ENCODE measurements at regions not wholly inside any gene's neighbourhood (a gene's known extent, or its start where the extent isn't known, plus 50 kb on each side); places are given as distances from the start of the nearest gene placed in this dataset.

DNA sequence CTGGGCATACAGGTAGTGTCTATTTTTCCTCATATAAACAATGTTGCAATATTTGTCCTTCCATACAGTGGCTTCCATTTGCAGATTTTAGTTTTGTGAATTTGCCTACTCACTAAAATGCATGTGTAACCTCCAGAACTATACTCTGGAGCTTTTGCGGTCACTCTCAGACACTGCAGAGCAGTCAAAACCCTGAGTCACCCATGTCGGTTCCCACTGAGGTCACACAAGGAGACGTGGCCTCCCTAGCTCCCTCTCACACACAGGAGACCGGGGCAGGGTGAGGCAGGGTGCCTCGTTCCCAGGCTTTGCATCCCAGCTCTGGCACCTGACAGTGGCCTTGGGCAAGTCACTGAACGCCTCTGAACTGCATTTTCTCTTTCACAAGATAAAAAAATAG is 55.5 kb upstream of the ZNF354A start:
- Mint-ChIP-seq H3K4me3 (no peak overlapping the region), H3K36me3 (no peaks in the 10 kb centered on the region), H3K27ac (no peak overlapping the region), H3K4me1 (no peaks in the 10 kb centered on the region), H3K9me3 (no peaks in the 10 kb centered on the region), H3K27me3 (peaks cover 6 to 14% of the 10 kb centered on the region in 2 donors)
- ATAC-seq (replicated peaks) (no peak), DNase-seq (no peak)

- DNase-seq (no peak), ATAC-seq (replicated peaks) (no peak)
- no peaks in the 10 kb centered on the region for H3K4me1 Mint-ChIP-seq
- no peak overlapping the region for H3K4me3 Mint-ChIP-seq
- no peaks in the 10 kb centered on the region for H3K9me3 Mint-ChIP-seq
- no peaks in the 10 kb centered on the region for H3K36me3 Mint-ChIP-seq
- peaks cover 6 to 10% of the 10 kb centered on the region in 2 donors for H3K27me3 Mint-ChIP-seq
- H3K27ac Mint-ChIP-seq, result no peak overlapping the region
Observed at GRCh38 chr5:178784391-178784790, 53.9 kb upstream of the ZNF354A start.

GRCh38 chr5:178781936-178782335 is 51.5 kb upstream of the ZNF354A start:
- ATAC-seq (replicated peaks) (no peak), DNase-seq (no peak)
- no peaks in the 10 kb centered on the region for H3K4me1 Mint-ChIP-seq
- no peaks in the 10 kb centered on the region for H3K9me3 Mint-ChIP-seq
- H3K27me3 Mint-ChIP-seq, result peaks cover 5 to 12% of the 10 kb centered on the region in 2 donors
- H3K27ac Mint-ChIP-seq, result no peak overlapping the region
- H3K4me3 Mint-ChIP-seq, result no peak overlapping the region
- H3K36me3 Mint-ChIP-seq, result no peaks in the 10 kb centered on the region

GRCh38 chr5:178780581-178781498 is 50.4 kb upstream of the ZNF354A start:
- DNase-seq (no peak), ATAC-seq (replicated peaks) (no peak)
- Mint-ChIP-seq H3K36me3 (no peaks in the 10 kb centered on the region), H3K9me3 (no peaks in the 10 kb centered on the region), H3K4me3 (no peak overlapping the region), H3K27ac (no peak overlapping the region), H3K4me1 (no peaks in the 10 kb centered on the region), H3K27me3 (peaks cover 5 to 12% of the 10 kb centered on the region in 2 donors)
